Loucy (cell line): ENCODE measurements at regions not wholly inside any gene's neighbourhood (a gene's known extent, or its start where the extent isn't known, plus 50 kb on each side); places are given as distances from the start of the nearest gene placed in this dataset.

ENCODE experiments used
- H2AFZ ChIP-seq: fragments of 200-600 bp; sonication (generic); 2 replicates; pipeline ENCODE4 v1.6.0; 2016; ENCODE audit warnings: antibody characterized with exemption, mild to moderate bottlenecking, low read length, moderate library complexity
- H3F3A ChIP-seq: fragments of 200-600 bp; 2 replicates; pipeline ENCODE4 v1.6.0; 2016; ENCODE audit warnings: antibody characterized with exemption, low read depth, mild to moderate bottlenecking
- H3K27me3 ChIP-seq: fragments of 200-600 bp; sonication (generic); 2 replicates; pipeline ENCODE4 v1.6.1; 2014; ENCODE audit warnings: low read length, mild to moderate bottlenecking; ENCODE audit not compliant: insufficient read depth, poor library complexity, severe bottlenecking
- H3K36me3 ChIP-seq: fragments of 200-600 bp; sonication (generic); 2 replicates; pipeline ENCODE4 v1.6.1; 2016; ENCODE audit warnings: low read length; ENCODE audit not compliant: insufficient read depth
- H3K4me1 ChIP-seq: fragments of 200-600 bp; sonication (generic); 2 replicates; pipeline ENCODE4 v1.5.1; 2014; ENCODE audit warnings: low read length, mild to moderate bottlenecking; ENCODE audit not compliant: insufficient read depth, poor library complexity, severe bottlenecking
- H3K4me2 ChIP-seq: fragments of 200-600 bp; sonication (generic); 2 replicates; pipeline ENCODE4 v1.6.0; 2014; ENCODE audit warnings: antibody characterized with exemption, low read length, low read depth, mild to moderate bottlenecking; ENCODE audit not compliant: poor library complexity, severe bottlenecking
- H3K4me3 ChIP-seq: fragments of 200-600 bp; sonication (generic); 2 replicates; pipeline ENCODE4 v1.5.1; 2014; ENCODE audit warnings: low read length, mild to moderate bottlenecking, mixed read lengths; ENCODE audit not compliant: poor library complexity, severe bottlenecking
- H3K79me2 ChIP-seq: fragments of 200-600 bp; sonication (generic); 2 replicates; pipeline ENCODE4 v1.6.1; 2014; ENCODE audit warnings: low read length; ENCODE audit not compliant: insufficient read depth
- H3K9ac ChIP-seq: fragments of 200-600 bp; sonication (generic); 2 replicates; pipeline ENCODE4 v1.6.0; 2014; ENCODE audit warnings: mild to moderate bottlenecking, low read depth, low read length, moderate library complexity; ENCODE audit not compliant: poor library complexity, severe bottlenecking
- H3K9me2 ChIP-seq: fragments of 200-600 bp; sonication (generic); replicated peaks from 2 replicates; pipeline ENCODE4 v1.6.1; 2016; ENCODE audit warnings: low read depth, low read length, mixed read lengths
- H3K9me3 ChIP-seq: fragments of 200-600 bp; sonication (generic); 2 replicates; pipeline ENCODE4 v1.6.1; 2014; ENCODE audit warnings: mild to moderate bottlenecking, antibody characterized with exemption, low read length, low read depth; ENCODE audit not compliant: insufficient read depth
- H4K20me1 ChIP-seq: fragments of 200-600 bp; sonication (generic); 2 replicates; pipeline ENCODE4 v1.6.0; 2014; ENCODE audit warnings: antibody characterized with exemption, low read length, mild to moderate bottlenecking; ENCODE audit not compliant: insufficient read depth, poor library complexity, severe bottlenecking
- CTCF ChIP-seq: fragments of 200-600 bp; sonication (generic); conservative IDR thresholded peaks from 2 replicates; pipeline ENCODE4 v1.5.1; 2014; ENCODE audit warnings: mild to moderate bottlenecking, antibody characterized with exemption, low read length
- EZH2phosphoT487 ChIP-seq: fragments of 200-600 bp; IDR thresholded peaks from 2 replicates; pipeline ENCODE4 v1.6.1; 2018; ENCODE audit warnings: antibody characterized with exemption, mild to moderate bottlenecking, moderate library complexity, borderline replicate concordance

GRCh38 chr4:156497486-156497885 is 474.1 kb downstream of the PDGFC start:
- H3K9ac ChIP-seq, result no peak overlapping the region
- no peaks in the 10 kb centered on the region for H3K9me2 ChIP-seq
- no peak overlapping the region for H3K4me2 ChIP-seq
- no peaks in the 10 kb centered on the region for H3K27me3 ChIP-seq
- H3K9me3 ChIP-seq, result no peaks in the 10 kb centered on the region
- no peaks in the 10 kb centered on the region for H3K79me2 ChIP-seq
- H3K36me3 ChIP-seq, result no peaks in the 10 kb centered on the region
- no peaks in the 10 kb centered on the region for H3F3A ChIP-seq
- no peaks in the 10 kb centered on the region for H3K4me1 ChIP-seq
- no peak for TF ChIP-seq EZH2phosphoT487
- no peak for TF ChIP-seq CTCF
- H4K20me1 ChIP-seq, result no peaks in the 10 kb centered on the region
- no peak overlapping the region for H3K4me3 ChIP-seq
- no peak overlapping the region for H2AFZ ChIP-seq

- Histone ChIP-seq H3K4me1 (no peaks in the 10 kb centered on the region), H3K9me3 (no peaks in the 10 kb centered on the region), H3K79me2 (no peaks in the 10 kb centered on the region), H2AFZ (no peak overlapping the region), H3K27me3 (no peaks in the 10 kb centered on the region), H3K9ac (no peak overlapping the region), H3K36me3 (no peaks in the 10 kb centered on the region), H4K20me1 (no peaks in the 10 kb centered on the region), H3K9me2 (no peaks in the 10 kb centered on the region), H3K4me2 (no peak overlapping the region), H3F3A (no peaks in the 10 kb centered on the region), H3K4me3 (no peak overlapping the region)
- no peak for TF ChIP-seq EZH2phosphoT487
- no peak for TF ChIP-seq CTCF
Measured at GRCh38 chr4:156496797-156497196, 474.8 kb downstream of the PDGFC start.

- Histone ChIP-seq H4K20me1 (no peaks in the 10 kb centered on the region), H3K9ac (no peak overlapping the region), H3K9me3 (no peaks in the 10 kb centered on the region), H3K36me3 (no peaks in the 10 kb centered on the region), H3K4me1 (no peaks in the 10 kb centered on the region), H3K4me2 (no peak overlapping the region), H3K27me3 (no peaks in the 10 kb centered on the region), H3K4me3 (no peak overlapping the region), H3F3A (no peaks in the 10 kb centered on the region), H3K9me2 (no peaks in the 10 kb centered on the region), H3K79me2 (no peaks in the 10 kb centered on the region), H2AFZ (no peak overlapping the region)
- no peak for TF ChIP-seq CTCF
- TF ChIP-seq EZH2phosphoT487, result no peak
Measured at GRCh38 chr4:156495836-156496235, 475.8 kb downstream of the PDGFC start.
